ENCODE measurements at regions not wholly inside any gene's neighbourhood (a gene's known extent, or its start where the extent isn't known, plus 50 kb on each side); places are given as distances from the start of the nearest gene placed in this dataset.

DNA sequence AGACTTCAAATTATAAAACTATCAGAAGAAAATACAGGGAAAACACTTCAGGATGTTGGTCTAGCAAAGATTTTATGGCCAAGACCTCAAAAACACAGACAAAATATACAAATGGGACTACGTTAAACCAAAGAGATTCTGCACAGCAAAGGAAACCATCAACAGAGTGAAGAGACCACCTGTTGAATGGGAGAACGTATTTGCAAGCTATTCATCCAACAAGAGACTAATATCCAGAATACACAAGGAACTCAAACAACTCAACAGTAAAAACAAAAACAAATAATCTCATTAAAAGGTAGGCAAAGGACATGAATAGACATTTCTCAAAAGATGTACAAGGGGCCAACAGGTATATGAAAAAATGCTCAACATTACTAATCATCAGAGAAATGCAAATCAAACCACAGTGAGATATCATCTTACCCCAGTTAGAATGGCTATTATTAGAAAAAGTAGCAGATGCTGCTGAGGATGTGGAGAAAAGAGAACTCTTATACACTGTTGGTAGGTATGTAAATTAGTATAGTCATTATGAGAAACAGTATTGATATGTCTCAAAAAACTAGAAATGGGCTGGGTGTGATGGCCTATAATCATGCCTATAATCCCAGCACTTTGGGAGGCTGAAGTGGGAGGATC is 112.6 kb downstream of the LRIG2 start:
- no peak for DNase-seq (ENCODE audit: low read depth)
- TF ChIP-seq, protein P1, sequence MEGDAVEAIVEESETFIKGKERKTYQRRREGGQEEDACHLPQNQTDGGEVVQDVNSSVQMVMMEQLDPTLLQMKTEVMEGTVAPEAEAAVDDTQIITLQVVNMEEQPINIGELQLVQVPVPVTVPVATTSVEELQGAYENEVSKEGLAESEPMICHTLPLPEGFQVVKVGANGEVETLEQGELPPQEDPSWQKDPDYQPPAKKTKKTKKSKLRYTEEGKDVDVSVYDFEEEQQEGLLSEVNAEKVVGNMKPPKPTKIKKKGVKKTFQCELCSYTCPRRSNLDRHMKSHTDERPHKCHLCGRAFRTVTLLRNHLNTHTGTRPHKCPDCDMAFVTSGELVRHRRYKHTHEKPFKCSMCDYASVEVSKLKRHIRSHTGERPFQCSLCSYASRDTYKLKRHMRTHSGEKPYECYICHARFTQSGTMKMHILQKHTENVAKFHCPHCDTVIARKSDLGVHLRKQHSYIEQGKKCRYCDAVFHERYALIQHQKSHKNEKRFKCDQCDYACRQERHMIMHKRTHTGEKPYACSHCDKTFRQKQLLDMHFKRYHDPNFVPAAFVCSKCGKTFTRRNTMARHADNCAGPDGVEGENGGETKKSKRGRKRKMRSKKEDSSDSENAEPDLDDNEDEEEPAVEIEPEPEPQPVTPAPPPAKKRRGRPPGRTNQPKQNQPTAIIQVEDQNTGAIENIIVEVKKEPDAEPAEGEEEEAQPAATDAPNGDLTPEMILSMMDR (IDR thresholded peaks at IDR 0.05; ENCODE audit: low read length, missing control alignments), result no peak
- H3K4me3 ChIP-seq (replicated peaks; ENCODE audit: low read depth, low read length), result no peak overlapping the region

DNA sequence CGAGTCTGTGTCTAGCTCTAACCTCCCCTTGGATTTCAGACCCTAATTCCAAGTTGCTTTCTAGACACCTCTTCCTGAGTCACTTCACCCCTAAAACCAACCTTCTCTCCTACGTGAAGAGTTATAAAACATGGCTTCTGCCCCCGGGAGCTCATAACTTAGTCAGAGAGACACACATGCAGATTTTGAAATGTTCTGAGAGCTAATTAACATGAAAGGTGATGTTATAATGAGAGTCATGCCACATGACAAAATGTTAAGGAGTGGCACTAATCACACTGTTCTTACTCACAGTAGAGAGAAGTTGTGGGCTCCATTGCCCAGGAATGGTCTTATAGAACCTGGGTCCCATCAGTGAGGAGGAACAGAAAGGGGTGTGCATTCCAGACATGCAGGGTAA is 117.1 kb downstream of the LRIG2 start:
- no peak overlapping the region for H3K4me3 ChIP-seq (replicated peaks; ENCODE audit: low read depth, low read length)
- no peak for DNase-seq (ENCODE audit: low read depth)
- TF ChIP-seq, protein P1 (IDR thresholded peaks at IDR 0.05; ENCODE audit: low read length, missing control alignments), result no peak

DNA sequence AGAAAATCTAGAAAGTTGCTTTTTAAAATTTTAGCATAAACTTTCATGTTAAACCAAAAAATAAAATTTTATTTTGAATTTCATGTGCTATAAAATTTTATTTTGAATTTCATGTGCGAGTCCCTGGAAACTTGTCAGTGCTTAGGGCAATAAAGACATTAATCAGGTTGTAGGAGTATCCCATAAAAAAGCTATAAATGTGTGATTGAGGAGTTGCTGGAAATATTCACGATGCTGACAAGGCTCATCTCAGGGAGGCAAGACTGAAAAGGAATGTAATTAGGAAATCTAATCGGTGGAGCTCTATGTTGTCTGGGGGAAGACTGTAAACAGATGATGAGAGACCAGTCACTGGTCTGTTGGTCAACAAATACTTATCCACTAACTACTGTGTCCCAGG is 117.9 kb downstream of the LRIG2 start:
- TF ChIP-seq, protein P1 (IDR thresholded peaks at IDR 0.05; ENCODE audit: low read length, missing control alignments), result no peak
- H3K4me3 ChIP-seq (replicated peaks; ENCODE audit: low read depth, low read length), result no peak overlapping the region
- no peak for DNase-seq (ENCODE audit: low read depth)

DNA sequence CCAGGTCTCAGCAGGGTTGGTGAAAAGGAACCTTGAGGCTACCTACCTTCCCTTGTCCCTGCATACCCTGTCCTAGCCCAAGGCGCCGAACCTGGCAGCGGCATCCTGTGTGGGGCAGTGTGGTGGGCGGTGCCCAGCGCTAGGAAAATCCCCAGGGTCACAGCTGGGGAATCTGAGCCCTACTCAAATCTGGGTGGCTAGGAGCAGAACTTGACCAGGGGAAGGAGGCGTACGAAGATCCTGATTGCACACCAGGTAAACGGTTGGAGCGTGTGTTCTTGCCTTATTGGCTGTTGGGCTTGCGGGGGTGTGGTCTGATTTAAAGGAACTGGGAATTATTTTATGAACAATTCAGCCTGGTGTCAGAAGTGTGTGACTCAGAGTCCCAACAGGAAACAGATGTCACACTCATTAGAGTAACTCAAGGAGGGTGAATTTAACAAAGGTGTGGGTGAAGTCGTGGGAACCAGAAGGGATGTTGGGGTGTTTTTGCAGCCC is 118.6 kb downstream of the LRIG2 start:
- no peak overlapping the region for H3K4me3 ChIP-seq (replicated peaks; ENCODE audit: low read depth, low read length)
- DNase-seq (ENCODE audit: low read depth), result no peak
- TF ChIP-seq, protein P1 (IDR thresholded peaks at IDR 0.05; ENCODE audit: low read length, missing control alignments), result no peak

DNA sequence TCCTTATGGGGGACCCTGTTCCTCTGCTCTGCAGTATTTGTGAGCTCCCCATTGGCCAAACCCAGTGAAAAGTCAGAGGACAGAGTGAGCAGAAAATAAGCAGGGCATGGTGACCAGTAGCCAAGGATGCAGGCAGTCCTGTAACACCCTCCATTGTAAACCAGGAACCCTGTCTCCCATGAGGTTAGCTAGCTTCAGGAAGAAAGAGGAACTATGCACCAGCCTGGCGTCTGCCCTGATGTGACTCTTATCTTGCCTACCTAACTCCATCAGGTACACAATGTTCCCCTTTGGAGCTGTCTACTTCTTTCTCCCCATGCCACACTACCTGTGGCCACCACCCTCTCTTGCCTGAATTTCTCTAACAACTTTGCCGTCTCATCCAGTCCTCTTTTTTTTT is 119.2 kb downstream of the LRIG2 start:
- no peak for DNase-seq (ENCODE audit: low read depth)
- H3K4me3 ChIP-seq (replicated peaks; ENCODE audit: low read depth, low read length), result no peak overlapping the region
- TF ChIP-seq, protein P1 (IDR thresholded peaks at IDR 0.05; ENCODE audit: low read length, missing control alignments), result no peak

DNA sequence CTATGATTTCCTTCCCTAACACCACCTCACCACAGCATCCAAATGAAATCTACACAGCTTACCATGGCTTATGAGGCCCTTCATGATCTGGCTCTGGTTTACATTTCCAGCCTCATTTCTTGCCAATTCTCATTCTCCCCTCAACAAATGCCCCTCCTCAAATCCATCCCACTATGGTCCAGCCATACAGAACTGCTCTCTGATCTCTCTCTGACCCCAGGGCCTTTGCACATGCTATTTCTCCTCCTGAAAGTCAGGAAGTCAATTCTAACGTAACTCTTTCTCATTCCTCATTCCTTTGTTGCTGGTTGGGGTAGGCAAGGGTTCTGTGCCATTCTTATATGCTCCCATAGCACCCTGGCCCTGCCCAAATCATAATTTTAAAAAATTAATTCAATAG is 120.0 kb downstream of the LRIG2 start:
- TF ChIP-seq, protein P1 (IDR thresholded peaks at IDR 0.05; ENCODE audit: low read length, missing control alignments), result no peak
- no peak overlapping the region for H3K4me3 ChIP-seq (replicated peaks; ENCODE audit: low read depth, low read length)
- no peak for DNase-seq (ENCODE audit: low read depth)
